ENCODE measurements at regions not wholly inside any gene's neighbourhood (a gene's known extent, or its start where the extent isn't known, plus 50 kb on each side); places are given as distances from the start of the nearest gene placed in this dataset.

- TF ChIP-seq CTCF (IDR thresholded peaks at IDR 0.05): no peak
- TF ChIP-seq ZFX (IDR thresholded peaks at IDR 0.05; ENCODE audit: borderline replicate concordance): no peak
Observed at GRCh38 chr3:115270849-115271248, 123.8 kb upstream of the ZBTB20 start.
